ENCODE measurements at regions not wholly inside any gene's neighbourhood (a gene's known extent, or its start where the extent isn't known, plus 50 kb on each side); places are given as distances from the start of the nearest gene placed in this dataset.

DNA sequence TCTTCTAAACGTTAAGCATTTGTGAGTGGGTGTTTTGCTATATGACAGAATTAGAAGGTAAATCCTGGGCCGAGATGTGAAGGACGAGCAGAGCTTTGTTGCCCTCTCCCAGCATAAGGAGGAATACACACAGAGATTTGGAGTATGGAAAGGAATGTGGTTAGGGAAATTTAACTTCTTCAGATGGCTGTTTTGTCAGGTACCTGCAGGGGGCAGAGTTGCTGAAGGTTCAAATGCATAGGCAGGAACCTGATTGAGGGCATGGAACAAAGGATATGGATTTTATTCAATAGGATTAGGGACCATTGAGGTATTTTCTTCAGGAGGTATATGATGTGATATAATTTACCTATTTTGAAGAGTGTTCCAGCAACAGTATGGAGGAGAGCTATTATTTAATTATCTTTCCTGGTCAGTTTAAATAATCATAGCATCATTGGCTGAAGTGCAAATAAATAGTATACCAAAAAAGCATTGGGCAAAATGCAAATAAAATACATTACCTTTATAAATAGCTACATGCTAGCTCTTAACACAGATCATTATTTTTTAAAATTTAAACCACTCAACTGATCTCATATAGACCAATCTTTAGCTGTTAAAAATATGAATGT, 143.6 kb downstream of the SLIT2 start:
- DNase-seq (ENCODE audit: insufficient read length, low spot score) (no peak), FAIRE-seq (peak; percentile 20)
- no peak for TF ChIP-seq POLR2A (IDR thresholded peaks at IDR 0.05; ENCODE audit: low read depth, low read length)

DNA sequence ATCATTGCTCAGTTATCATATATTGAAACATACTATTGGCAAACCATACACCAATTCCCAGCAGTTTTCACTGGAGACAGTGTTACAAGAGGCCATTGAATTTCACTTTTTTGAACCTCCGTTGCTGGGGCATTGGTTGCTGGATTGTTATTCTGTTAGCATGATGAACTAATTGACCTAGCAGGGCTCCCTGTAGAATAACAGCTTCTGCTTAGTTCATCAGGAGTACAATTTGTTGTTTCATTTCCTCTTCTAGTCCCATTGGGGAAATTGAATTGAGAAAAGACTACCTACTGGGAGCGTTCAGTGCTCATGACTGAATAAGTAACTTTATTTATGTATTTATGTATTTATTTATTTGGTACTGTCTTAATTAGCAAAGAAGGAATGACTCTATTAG, 151.6 kb downstream of the SLIT2 start:
- DNase-seq (ENCODE audit: insufficient read length, low spot score) (no peak), FAIRE-seq (no peak)
- no peak for TF ChIP-seq POLR2A (IDR thresholded peaks at IDR 0.05; ENCODE audit: low read depth, low read length)

DNA sequence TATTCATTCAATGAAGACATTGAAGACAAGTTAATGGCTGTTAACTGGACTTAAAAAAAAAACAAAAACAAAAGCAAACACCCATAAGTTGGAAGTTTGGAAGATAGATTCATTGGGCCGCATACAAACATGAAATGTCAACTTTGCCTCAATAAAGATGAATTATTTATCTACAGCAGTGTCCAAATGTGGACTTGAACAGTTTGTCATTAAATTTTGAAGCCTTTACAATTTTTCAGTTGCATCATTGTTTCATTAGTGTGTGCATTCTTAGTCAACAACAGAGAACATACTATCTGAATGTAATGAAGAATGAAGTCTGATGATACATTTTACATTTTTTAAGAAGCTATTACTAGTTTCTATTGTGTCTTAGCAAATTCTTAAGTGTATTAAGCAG, 152.1 kb downstream of the SLIT2 start:
- FAIRE-seq (no peak), DNase-seq (ENCODE audit: insufficient read length, low spot score) (no peak)
- TF ChIP-seq POLR2A (IDR thresholded peaks at IDR 0.05; ENCODE audit: low read depth, low read length) = no peak

DNA sequence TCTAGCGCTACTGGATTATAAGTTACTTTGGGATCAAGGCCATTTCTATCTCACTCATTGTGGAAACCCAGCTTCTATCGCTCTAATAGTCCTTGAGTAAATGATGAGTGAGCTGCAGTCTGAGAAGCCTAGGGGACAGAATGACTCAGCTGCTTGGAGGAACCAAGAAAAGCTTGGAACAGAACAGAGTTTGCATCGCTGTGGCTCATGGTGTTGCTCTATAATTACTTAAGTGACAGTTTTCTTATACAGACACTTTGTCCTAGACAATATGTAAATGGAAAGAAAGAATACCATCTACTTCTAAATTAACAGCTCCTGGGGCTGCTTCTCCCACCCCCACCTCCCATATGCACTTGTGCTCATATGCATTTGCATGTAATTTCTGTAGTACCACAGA, 156.9 kb downstream of the SLIT2 start:
- FAIRE-seq (peak; percentile 57), DNase-seq (ENCODE audit: insufficient read length, low spot score) (no peak)
- TF ChIP-seq POLR2A (IDR thresholded peaks at IDR 0.05; ENCODE audit: low read depth, low read length) = no peak

DNA sequence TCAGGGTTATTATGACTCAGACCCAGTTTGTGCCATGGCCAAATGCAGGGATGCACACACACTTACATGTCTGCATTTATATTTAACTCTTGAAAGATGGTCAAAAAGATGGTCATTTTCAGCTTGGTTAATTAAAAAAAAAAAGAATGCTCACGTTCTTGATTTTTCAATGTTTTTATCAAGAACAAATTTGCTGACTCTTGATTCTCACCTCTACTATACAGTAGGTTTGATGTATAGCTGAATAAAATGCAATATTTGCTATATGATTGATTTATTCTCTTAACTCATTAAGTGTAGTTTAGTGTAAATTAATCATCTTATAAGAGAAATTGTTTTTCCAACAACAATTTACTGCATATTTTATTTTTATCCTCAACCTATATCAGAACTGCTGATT, 160.4 kb downstream of the SLIT2 start:
- FAIRE-seq = no peak
- DNase-seq (ENCODE audit: insufficient read length, low spot score) = no peak
- no peak for TF ChIP-seq POLR2A (IDR thresholded peaks at IDR 0.05; ENCODE audit: low read depth, low read length)

DNA sequence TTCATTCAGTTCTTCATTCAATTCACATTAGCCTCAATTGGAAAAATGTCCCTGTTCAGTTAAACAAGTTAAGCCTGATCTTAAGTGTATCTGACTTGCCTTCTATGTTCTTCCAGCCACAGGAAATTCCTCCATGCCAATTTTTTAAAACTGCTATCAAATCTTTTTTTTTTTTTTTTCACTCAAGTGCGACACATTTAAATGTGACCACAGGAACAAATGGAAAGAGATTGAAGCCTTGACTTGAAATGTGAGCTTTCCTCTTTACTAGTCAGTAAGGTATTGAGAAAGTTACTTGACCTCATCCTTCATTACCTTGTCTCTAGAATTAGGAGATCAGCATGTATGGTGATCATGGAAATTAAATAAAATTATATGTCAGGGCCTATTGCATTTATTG, 165.1 kb downstream of the SLIT2 start:
- FAIRE-seq (no peak), DNase-seq (ENCODE audit: insufficient read length, low spot score) (no peak)
- no peak for TF ChIP-seq POLR2A (IDR thresholded peaks at IDR 0.05; ENCODE audit: low read depth, low read length)

DNA sequence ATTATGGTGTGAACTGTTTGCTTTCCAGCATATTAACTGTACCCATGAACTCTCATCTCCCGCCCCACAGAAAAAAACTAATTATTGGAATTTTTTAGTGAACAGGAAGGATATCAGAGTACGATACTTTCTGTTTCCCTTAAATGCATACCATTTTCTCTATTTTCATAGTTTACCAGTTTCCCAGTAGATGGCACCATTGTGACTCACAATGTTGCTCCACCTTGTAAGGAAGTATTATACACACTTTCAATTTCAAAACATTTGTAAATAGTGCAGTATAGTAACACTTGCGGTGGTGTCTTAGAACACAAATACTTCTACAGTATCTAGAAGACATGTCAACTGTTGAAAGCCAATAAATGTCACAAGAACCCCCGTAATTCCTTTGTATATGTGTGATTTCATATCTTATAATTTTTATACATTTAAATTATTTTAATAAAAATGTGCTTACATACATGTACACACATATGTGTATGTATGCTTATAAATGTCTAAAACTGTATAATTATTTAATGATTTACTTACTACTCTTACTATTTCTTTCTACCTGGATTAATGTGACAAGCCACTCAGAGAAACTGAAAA, 167.3 kb downstream of the SLIT2 start:
- DNase-seq (ENCODE audit: insufficient read length, low spot score) = no peak
- FAIRE-seq = no peak
- no peak for TF ChIP-seq POLR2A (IDR thresholded peaks at IDR 0.05; ENCODE audit: low read depth, low read length)

DNA sequence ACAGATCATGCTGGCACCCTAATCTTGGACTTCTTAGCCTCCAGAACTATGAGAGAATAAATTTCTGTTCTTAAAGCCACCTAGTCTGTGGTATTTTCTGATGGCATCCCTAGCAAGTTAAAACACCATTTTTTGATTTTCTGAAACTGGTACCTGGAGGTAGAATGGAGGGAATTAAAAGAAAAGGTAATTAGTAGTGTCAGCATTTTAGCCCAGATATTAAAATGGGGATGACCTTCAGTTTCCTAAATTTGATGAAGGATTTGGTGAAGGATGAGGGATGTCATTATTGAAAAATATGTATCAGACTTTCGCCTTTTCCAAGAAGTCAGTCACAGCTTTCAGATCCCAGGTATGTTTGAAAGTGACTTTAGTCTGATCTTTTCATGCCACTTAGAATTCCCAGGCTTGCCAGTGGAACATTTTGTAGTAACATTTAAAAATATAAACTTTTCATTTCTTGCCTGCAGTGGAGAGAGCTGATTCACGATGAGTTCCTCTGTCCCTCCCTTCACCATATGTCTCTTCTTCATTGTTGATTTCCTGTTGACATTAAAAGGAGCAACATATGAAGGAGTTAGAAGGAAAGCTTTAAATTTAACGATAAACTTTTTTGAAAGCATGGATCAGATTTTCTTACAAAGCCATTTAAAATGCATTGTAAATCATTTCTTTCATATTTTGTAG, 169.4 kb downstream of the SLIT2 start:
- no peak for DNase-seq (ENCODE audit: insufficient read length, low spot score)
- no peak for TF ChIP-seq POLR2A (IDR thresholded peaks at IDR 0.05; ENCODE audit: low read depth, low read length)
- FAIRE-seq = no peak

DNA sequence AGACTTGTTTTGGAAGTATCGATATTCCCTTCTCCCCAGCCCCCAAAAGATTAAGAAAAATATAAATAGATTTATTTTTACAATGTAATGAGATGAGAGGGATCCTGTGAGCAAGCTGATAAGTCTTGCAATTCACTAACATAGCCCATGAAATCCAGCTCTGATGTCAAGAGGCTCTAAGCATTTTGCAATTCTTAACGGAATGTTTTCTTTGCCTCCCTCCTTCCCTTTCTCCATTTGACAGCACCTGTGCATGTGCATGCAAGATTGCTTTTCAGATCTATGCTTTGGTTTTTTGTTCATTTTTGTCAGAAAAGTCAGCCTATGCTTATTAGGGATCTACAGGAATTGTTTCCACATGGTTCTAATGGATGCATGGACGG, 169.9 kb downstream of the SLIT2 start:
- no peak for TF ChIP-seq POLR2A (IDR thresholded peaks at IDR 0.05; ENCODE audit: low read depth, low read length)
- DNase-seq (ENCODE audit: insufficient read length, low spot score) = no peak
- FAIRE-seq = no peak

DNA sequence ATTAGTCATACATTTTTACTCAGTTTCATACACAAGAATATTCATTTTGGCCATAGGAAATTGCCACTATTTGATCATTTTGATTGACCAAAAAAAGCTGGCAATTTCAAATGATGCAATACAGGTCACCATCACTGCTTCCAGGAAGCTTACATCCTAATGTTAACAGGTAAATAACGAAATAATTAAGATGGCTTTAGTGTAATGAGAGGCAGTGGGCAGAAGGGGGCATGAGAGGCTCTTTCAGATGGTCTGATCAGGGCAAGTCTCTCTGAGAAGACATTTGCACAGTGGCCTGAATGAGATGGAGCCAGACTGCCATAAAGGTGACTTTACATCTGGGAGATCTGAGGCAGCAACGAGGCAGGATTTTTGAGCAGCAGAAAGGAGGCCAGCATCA, 170.7 kb downstream of the SLIT2 start:
- TF ChIP-seq POLR2A (IDR thresholded peaks at IDR 0.05; ENCODE audit: low read depth, low read length) = no peak
- FAIRE-seq (no peak), DNase-seq (ENCODE audit: insufficient read length, low spot score) (no peak)

DNA sequence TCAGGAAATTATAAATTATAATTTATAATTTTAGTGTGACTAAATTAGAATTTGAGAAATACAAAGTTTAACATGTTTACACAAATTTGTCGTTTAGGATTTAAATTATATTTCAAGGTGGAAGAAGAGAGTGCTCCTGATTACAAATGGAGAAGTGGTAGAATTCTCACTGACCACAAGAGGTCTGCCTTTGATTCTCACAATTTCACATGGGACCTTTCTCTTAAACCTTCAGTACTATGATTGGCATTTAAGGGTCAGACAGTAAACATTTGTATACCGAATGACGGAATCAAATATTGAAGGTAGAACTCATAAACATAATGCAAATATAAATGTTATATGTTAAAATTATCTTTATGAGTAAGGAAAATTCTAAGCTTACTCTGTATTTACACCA, 171.7 kb downstream of the SLIT2 start:
- no peak for FAIRE-seq
- TF ChIP-seq POLR2A (IDR thresholded peaks at IDR 0.05; ENCODE audit: low read depth, low read length) = no peak
- DNase-seq (ENCODE audit: insufficient read length, low spot score) = no peak

DNA sequence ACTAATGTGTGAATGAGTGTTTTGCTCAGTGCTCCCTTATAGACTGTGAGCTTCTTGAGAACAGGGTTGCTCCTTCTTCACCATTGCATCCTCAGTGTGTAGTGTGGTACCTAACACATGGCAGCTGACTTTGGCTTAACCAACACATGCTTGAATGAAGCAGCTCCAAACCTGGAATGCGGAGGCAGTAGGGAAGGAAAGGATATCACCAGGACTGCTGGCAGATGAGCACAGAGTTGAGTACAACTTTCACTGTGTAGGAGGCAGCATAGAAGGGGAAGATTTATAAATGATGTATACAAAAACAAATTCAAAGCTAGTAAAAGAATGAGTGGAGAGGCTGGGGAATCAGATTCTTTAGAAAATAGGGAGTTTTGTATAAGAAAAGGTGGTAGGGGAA, 174.3 kb downstream of the SLIT2 start:
- no peak for DNase-seq (ENCODE audit: insufficient read length, low spot score)
- no peak for TF ChIP-seq POLR2A (IDR thresholded peaks at IDR 0.05; ENCODE audit: low read depth, low read length)
- FAIRE-seq = no peak

DNA sequence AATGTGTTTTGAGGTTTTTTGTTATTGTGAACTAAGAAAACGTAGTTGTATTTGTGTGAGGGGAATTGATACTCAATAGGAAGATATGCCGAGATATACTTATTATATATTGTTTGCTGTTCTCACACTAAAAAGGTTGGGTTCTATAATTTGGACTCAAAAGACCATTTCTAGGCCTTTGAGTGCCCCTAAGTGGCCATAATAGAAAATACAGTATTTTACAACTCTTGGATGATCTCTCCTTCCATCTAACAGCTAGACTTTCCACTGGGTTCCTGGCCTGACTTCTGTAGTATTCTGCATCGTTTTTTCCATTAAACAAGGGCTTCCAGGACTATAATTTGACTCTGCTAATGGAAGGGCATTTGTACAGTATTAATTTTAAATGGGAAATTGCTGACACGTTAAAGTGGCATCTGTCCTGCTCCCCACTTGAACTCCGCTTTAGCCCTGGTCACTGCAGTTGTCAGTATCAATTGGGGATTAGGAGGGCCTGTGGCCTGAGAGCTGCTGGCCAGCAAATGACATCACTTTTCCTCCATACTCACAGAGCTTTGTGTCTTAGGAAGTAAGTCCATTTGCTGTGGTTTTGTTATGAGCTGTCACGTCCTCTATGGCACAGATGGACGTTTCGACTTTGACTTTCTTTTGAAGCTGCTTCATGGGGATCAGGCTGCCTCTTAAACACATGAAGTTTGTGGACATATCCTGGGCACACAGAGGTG, 176.9 kb downstream of the SLIT2 start:
- FAIRE-seq (no peak), DNase-seq (ENCODE audit: insufficient read length, low spot score) (no peak)
- no peak for TF ChIP-seq POLR2A (IDR thresholded peaks at IDR 0.05; ENCODE audit: low read depth, low read length)

DNA sequence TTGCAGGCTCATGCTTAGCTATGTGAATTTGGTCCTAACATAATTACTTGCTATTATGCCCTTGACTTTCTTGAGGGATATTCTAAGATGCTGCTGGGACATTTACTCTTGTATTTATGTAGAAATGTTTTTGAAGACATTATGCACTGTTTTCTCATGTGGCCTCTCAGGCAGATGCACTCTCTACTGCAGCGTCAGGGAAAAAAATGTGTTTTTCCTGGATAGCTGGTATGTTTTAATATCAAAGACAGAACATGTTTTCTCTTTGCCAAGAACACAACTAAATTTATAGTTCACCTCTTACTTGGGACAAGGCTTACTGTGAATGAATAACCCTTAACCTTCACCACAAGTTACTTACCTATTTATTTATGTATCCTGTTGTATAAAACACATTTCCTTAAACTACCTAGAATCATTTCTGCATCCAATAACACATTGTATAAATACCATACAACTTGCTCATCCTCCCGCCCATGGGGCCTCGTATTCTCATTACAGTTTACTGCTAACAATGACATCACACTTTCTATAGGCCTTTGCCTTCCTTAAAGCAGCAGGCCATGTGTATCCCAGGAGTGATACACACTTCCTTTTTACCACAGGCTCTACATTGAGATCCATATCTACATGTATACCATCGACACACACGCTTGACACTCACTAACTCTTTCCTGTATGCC, 178.7 kb downstream of the SLIT2 start:
- DNase-seq (ENCODE audit: insufficient read length, low spot score) (no peak), FAIRE-seq (no peak)
- no peak for TF ChIP-seq POLR2A (IDR thresholded peaks at IDR 0.05; ENCODE audit: low read depth, low read length)

Measured in H54 (cell line).